ENCODE measurements at regions not wholly inside any gene's neighbourhood (a gene's known extent, or its start where the extent isn't known, plus 50 kb on each side); places are given as distances from the start of the nearest gene placed in this dataset.

DNA sequence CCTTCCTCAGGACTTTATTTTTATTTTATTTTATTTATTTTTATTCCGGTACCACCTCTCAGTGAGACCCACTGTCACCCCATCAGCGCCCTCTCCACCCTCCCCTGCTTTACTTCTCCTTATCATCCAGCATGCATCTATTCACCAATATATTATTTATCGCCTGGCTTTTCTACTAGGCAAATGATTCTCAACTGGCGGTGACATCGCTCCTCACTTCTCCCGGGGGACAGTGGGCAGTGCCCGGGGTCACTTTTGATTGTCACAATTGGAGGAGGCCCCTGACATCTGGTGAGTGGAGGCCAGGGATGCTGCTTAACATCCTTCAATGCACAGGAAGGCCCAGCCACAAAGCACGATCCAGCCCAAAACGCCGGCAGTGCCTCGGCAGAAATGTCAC, 138.7 kb downstream of the ETS2 start:
- H3K4me3 ChIP-seq (replicated peaks; ENCODE audit: insufficient read depth, low read length): no peak overlapping the region
- no peak for DNase-seq (ENCODE audit: low read depth in 1 of 2, low spot score in 1 of 2)
- H3K27ac ChIP-seq (replicated peaks): no peak overlapping the region
- H3K27me3 ChIP-seq (ENCODE audit: insufficient read depth, poor library complexity, severe bottlenecking): no peaks in the 10 kb centered on the region
- TF ChIP-seq, protein P1, sequence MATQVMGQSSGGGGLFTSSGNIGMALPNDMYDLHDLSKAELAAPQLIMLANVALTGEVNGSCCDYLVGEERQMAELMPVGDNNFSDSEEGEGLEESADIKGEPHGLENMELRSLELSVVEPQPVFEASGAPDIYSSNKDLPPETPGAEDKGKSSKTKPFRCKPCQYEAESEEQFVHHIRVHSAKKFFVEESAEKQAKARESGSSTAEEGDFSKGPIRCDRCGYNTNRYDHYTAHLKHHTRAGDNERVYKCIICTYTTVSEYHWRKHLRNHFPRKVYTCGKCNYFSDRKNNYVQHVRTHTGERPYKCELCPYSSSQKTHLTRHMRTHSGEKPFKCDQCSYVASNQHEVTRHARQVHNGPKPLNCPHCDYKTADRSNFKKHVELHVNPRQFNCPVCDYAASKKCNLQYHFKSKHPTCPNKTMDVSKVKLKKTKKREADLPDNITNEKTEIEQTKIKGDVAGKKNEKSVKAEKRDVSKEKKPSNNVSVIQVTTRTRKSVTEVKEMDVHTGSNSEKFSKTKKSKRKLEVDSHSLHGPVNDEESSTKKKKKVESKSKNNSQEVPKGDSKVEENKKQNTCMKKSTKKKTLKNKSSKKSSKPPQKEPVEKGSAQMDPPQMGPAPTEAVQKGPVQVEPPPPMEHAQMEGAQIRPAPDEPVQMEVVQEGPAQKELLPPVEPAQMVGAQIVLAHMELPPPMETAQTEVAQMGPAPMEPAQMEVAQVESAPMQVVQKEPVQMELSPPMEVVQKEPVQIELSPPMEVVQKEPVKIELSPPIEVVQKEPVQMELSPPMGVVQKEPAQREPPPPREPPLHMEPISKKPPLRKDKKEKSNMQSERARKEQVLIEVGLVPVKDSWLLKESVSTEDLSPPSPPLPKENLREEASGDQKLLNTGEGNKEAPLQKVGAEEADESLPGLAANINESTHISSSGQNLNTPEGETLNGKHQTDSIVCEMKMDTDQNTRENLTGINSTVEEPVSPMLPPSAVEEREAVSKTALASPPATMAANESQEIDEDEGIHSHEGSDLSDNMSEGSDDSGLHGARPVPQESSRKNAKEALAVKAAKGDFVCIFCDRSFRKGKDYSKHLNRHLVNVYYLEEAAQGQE (IDR thresholded peaks at IDR 0.05; ENCODE audit: insufficient replicate concordance, low read depth): no peak
- TF ChIP-seq SPI1 (IDR thresholded peaks at IDR 0.05; ENCODE audit: borderline replicate concordance, low read depth) (no peak), GABPA (IDR thresholded peaks at IDR 0.05; ENCODE audit: low read depth) (no peak), POLR2AphosphoS5 (IDR thresholded peaks at IDR 0.05; ENCODE audit: low read depth) (no peak)
- TF ChIP-seq, protein P2, sequence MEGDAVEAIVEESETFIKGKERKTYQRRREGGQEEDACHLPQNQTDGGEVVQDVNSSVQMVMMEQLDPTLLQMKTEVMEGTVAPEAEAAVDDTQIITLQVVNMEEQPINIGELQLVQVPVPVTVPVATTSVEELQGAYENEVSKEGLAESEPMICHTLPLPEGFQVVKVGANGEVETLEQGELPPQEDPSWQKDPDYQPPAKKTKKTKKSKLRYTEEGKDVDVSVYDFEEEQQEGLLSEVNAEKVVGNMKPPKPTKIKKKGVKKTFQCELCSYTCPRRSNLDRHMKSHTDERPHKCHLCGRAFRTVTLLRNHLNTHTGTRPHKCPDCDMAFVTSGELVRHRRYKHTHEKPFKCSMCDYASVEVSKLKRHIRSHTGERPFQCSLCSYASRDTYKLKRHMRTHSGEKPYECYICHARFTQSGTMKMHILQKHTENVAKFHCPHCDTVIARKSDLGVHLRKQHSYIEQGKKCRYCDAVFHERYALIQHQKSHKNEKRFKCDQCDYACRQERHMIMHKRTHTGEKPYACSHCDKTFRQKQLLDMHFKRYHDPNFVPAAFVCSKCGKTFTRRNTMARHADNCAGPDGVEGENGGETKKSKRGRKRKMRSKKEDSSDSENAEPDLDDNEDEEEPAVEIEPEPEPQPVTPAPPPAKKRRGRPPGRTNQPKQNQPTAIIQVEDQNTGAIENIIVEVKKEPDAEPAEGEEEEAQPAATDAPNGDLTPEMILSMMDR (IDR thresholded peaks at IDR 0.05; ENCODE audit: insufficient read depth, low read length): no peak

DNA sequence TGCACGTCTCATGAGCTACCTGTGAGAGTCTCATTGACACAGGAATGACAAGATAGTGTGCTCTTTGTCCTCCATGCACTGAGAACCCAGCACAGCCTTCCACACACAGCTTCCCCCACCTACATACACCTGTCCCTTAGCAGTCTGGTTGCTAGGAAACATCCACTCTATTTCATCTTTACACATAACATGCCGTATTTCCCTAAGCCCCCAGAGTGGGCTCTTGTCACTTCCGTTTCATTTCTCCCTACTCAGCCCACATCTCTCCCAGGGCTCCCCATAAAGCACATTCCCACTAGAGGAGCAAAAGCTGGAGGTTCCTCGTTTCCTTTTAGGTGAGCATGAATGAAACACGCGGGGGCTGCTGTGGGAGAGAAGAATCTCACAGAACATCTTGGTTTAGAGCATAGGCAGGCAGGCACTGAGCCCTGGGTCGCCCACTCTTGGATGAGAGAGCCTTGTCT, 137.1 kb downstream of the ETS2 start:
- Histone ChIP-seq H3K27me3 (ENCODE audit: insufficient read depth, poor library complexity, severe bottlenecking) (no peaks in the 10 kb centered on the region), H3K27ac (replicated peaks) (no peak overlapping the region), H3K4me3 (replicated peaks; ENCODE audit: insufficient read depth, low read length) (no peak overlapping the region)
- DNase-seq (ENCODE audit: low read depth in 1 of 2, low spot score in 1 of 2): no peak
- TF ChIP-seq, protein P2 (IDR thresholded peaks at IDR 0.05; ENCODE audit: insufficient read depth, low read length): no peak
- TF ChIP-seq GABPA (IDR thresholded peaks at IDR 0.05; ENCODE audit: low read depth) (no peak), SPI1 (IDR thresholded peaks at IDR 0.05; ENCODE audit: borderline replicate concordance, low read depth) (no peak), POLR2AphosphoS5 (IDR thresholded peaks at IDR 0.05; ENCODE audit: low read depth) (no peak)
- TF ChIP-seq, protein P1 (IDR thresholded peaks at IDR 0.05; ENCODE audit: insufficient replicate concordance, low read depth): no peak

DNA sequence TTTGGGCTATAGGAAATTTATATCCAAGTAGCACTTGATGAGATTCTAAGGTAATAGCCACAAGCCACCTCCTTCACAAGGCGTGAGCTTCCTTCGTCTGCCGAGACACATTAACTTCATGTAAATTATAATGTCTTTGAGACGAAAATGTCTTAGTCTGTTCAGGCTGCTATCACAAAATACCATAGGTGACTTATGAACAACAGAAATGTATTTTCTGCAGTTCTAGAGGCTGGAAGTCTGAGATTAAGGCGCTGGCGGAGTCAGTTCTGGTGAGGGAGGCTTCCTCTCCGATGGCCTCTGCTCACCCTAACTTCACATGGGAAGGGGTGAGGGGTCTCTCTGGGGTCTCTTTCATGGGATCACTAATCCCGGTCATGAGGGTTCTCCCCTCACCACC, 133.0 kb downstream of the ETS2 start:
- H3K27ac ChIP-seq (replicated peaks): no peak overlapping the region
- TF ChIP-seq POLR2AphosphoS5 (IDR thresholded peaks at IDR 0.05; ENCODE audit: low read depth) (no peak), SPI1 (IDR thresholded peaks at IDR 0.05; ENCODE audit: borderline replicate concordance, low read depth) (no peak), GABPA (IDR thresholded peaks at IDR 0.05; ENCODE audit: low read depth) (no peak)
- TF ChIP-seq, protein P2 (IDR thresholded peaks at IDR 0.05; ENCODE audit: insufficient read depth, low read length): no peak
- TF ChIP-seq, protein P1 (IDR thresholded peaks at IDR 0.05; ENCODE audit: insufficient replicate concordance, low read depth): no peak
- H3K27me3 ChIP-seq (ENCODE audit: insufficient read depth, poor library complexity, severe bottlenecking): no peaks in the 10 kb centered on the region
- no peak overlapping the region for H3K4me3 ChIP-seq (replicated peaks; ENCODE audit: insufficient read depth, low read length)
- DNase-seq (ENCODE audit: low read depth in 1 of 2, low spot score in 1 of 2): no peak

Data from HL-60 (cell line).